HEK293T (cell line): ENCODE measurements at regions not wholly inside any gene's neighbourhood (a gene's known extent, or its start where the extent isn't known, plus 50 kb on each side); places are given as distances from the start of the nearest gene placed in this dataset.

Source experiments
- ARNT ChIP-seq: fragments of 450-650 bp; IDR thresholded peaks from 2 replicates; pipeline ENCODE4 v1.6.1; 2017; ENCODE audit warnings: mild to moderate bottlenecking
- BHLHE40 ChIP-seq: fragments of 450-650 bp; IDR thresholded peaks from 2 replicates; pipeline ENCODE4 v1.6.1; 2016; ENCODE audit warnings: mild to moderate bottlenecking, moderate library complexity, borderline replicate concordance
- CTBP1 ChIP-seq: fragments of 450-650 bp; IDR thresholded peaks from 2 replicates; pipeline ENCODE4 v1.6.1; 2016; ENCODE audit warnings: borderline replicate concordance
- ELF4 ChIP-seq: fragments of 450-650 bp; IDR thresholded peaks from 2 replicates; pipeline ENCODE4 v1.6.1; 2017; ENCODE audit warnings: antibody characterized with exemption
- FOXA1 ChIP-seq: fragments of 450-650 bp; IDR thresholded peaks from 2 replicates; pipeline ENCODE4 v1.6.1; 2016; ENCODE audit warnings: mild to moderate bottlenecking
- FOXM1 ChIP-seq: fragments of 450-650 bp; IDR thresholded peaks from 2 replicates; pipeline ENCODE4 v1.6.1; 2017; ENCODE audit warnings: mild to moderate bottlenecking, borderline replicate concordance
- HDGF ChIP-seq: fragments of 450-650 bp; IDR thresholded peaks from 2 replicates; pipeline ENCODE4 v1.6.1; 2017; ENCODE audit warnings: antibody characterized with exemption, borderline replicate concordance
- NFRKB ChIP-seq: fragments of 450-650 bp; IDR thresholded peaks from 2 replicates; pipeline ENCODE4 v1.6.1; 2016; ENCODE audit warnings: mild to moderate bottlenecking, moderate library complexity
- SP1 ChIP-seq: fragments of 450-650 bp; IDR thresholded peaks from 2 replicates; pipeline ENCODE4 v1.6.1; 2017
- SUZ12 ChIP-seq: fragments of 450-650 bp; IDR thresholded peaks from 2 replicates; pipeline ENCODE4 v1.6.1; 2016; ENCODE audit warnings: mild to moderate bottlenecking
- TARDBP ChIP-seq: fragments of 450-650 bp; IDR thresholded peaks from 2 replicates; pipeline ENCODE4 v1.6.1; 2016
- ZNF384 ChIP-seq: fragments of 450-650 bp; IDR thresholded peaks from 2 replicates; pipeline ENCODE4 v1.6.1; 2016

- TF ChIP-seq NFRKB (no peak), TARDBP (no peak), BHLHE40 (no peak), ZNF384 (no peak), SP1 (no peak), CTBP1 (no peak), FOXM1 (no peak), FOXA1 (no peak), ELF4 (no peak), SUZ12 (no peak), HDGF (no peak), ARNT (no peak)
These were observed 257.0 kb downstream of the MSX2 start for GRCh38 chr5:174981416-174981815.
